H1 (cell line): ENCODE measurements at regions not wholly inside any gene's neighbourhood (a gene's known extent, or its start where the extent isn't known, plus 50 kb on each side); places are given as distances from the start of the nearest gene placed in this dataset.

Experiments used
- CTCF ChIA-PET: fragments of 300-600 bp; sonication (Branson Sonifier 250); formaldehyde crosslinking; loops from one replicate; lab custom pipeline; 2021; ENCODE audit not compliant: partially characterized antibody; lab: Charles Lee
- POLR2A ChIA-PET: fragments of 300-600 bp; sonication (Branson Sonifier 250); formaldehyde crosslinking; loops from one replicate; lab custom pipeline; 2021; ENCODE audit warnings: inconsistent platforms; ENCODE audit not compliant: partially characterized antibody; lab: Charles Lee
- DNase-seq, 2 experiments: peaks; one replicate each; pipeline versions ENCODE4 v3.0.0 to v3.0.0-alpha.2; 2010 to 2022; ENCODE audit warnings: low spot score in 2 of 2, low read depth in 1 of 2, mixed read lengths in 1 of 2
- FAIRE-seq: peaks from 2 replicates; lab custom pipeline; 2011; peaks lifted over from hg19 to GRCh38; lab: Jason Lieb, UNC
- H2AFZ ChIP-seq: 2 replicates; pipeline ENCODE4 v1.8.1; 2012; ENCODE audit warnings: low read length, inconsistent platforms
- H2AK5ac ChIP-seq: 2 replicates; pipeline ENCODE4 v1.6.1; 2013; ENCODE audit warnings: low read depth, low read length
- H2BK120ac ChIP-seq: replicated peaks from 2 replicates; pipeline ENCODE3; 2013; ENCODE audit warnings: low read depth, low read length, inconsistent platforms
- H2BK12ac ChIP-seq: 2 replicates; pipeline ENCODE4 v1.6.1; 2013; ENCODE audit warnings: low read depth, low read length
- H2BK15ac ChIP-seq: 2 replicates; pipeline ENCODE4 v1.6.1; 2013; ENCODE audit warnings: low read length
- H2BK20ac ChIP-seq: 2 replicates; pipeline ENCODE4 v1.6.1; 2013; ENCODE audit warnings: low read length
- H2BK5ac ChIP-seq: 2 replicates; pipeline ENCODE4 v1.6.1; 2013; ENCODE audit warnings: low read depth, low read length
- H3K14ac ChIP-seq: 2 replicates; pipeline ENCODE4 v1.6.1; 2013; ENCODE audit warnings: inconsistent platforms; ENCODE audit not compliant: insufficient read length
- H3K18ac ChIP-seq: 2 replicates; pipeline ENCODE4 v1.6.1; 2013; ENCODE audit warnings: low read length; ENCODE audit errors: extremely low read depth
- H3K23ac ChIP-seq: 2 replicates; pipeline ENCODE4 v1.6.1; 2013; ENCODE audit warnings: inconsistent platforms; ENCODE audit not compliant: insufficient read length
- H3K23me2 ChIP-seq: 2 replicates; pipeline ENCODE4 v1.6.1; 2013; ENCODE audit warnings: low read depth, low read length
- H3K27ac ChIP-seq: 2 replicates; pipeline ENCODE4 v1.6.1; 2011; ENCODE audit warnings: low read depth, low read length, inconsistent platforms
- H3K27me3 ChIP-seq, 4 experiments: replicated peaks in 1 of 4; 1 replicate in 1 of 4; 2 replicates in 3 of 4; pipeline versions ENCODE4 v1.6.1 to v1.8.1; 2011 to 2013; ENCODE audit warnings: low read length in 3 of 4, mild to moderate bottlenecking in 3 of 4, inconsistent platforms in 2 of 4, mixed read lengths in 2 of 4, moderate library complexity in 1 of 4; ENCODE audit not compliant: control insufficient read depth in 3 of 4, insufficient read depth in 3 of 4; ENCODE audit errors: extremely low read depth in 1 of 4
- H3K36me3 ChIP-seq, 4 experiments: 2 replicates each; pipeline versions ENCODE4 v1.6.1 to v1.8.1; 2011 to 2013; ENCODE audit warnings: mild to moderate bottlenecking in 4 of 4, low read length in 3 of 4, moderate library complexity in 2 of 4, control low read depth in 1 of 4, inconsistent platforms in 1 of 4; ENCODE audit not compliant: insufficient read depth in 4 of 4, control insufficient read depth in 2 of 4
- H3K4ac ChIP-seq: replicated peaks from 2 replicates; pipeline ENCODE3; 2013; ENCODE audit warnings: low read length, low read depth, mixed read lengths, inconsistent platforms; ENCODE audit not compliant: insufficient read length
- H3K4me1 ChIP-seq, 4 experiments: replicated peaks in 1 of 4; 1 replicate in 1 of 4; 2 replicates in 3 of 4; pipeline versions ENCODE4 v1.6.1 to v1.8.1; 2011 to 2013; ENCODE audit warnings: low read length in 3 of 4, inconsistent platforms in 2 of 4, mixed read lengths in 1 of 4; ENCODE audit not compliant: insufficient read depth in 4 of 4, control insufficient read depth in 3 of 4
- H3K4me2 ChIP-seq, 2 experiments: 2 replicates each; pipeline versions ENCODE4 v1.6.1 to v1.8.1; 2011 to 2013; ENCODE audit warnings: low read depth in 2 of 2, low read length in 2 of 2, control low read depth in 1 of 2, inconsistent platforms in 1 of 2, mild to moderate bottlenecking in 1 of 2; ENCODE audit not compliant: insufficient read depth in 1 of 2
- H3K4me3 ChIP-seq, 4 experiments: fragments of 200-600, 300-600 bp in 1 of 4; sonication (generic), shearing (Covaris generic), sonication (Bioruptor Twin) in 1 of 4; 2 replicates each; pipeline versions ENCODE4 v1.5.1 to v1.8.1; 2011 to 2016; ENCODE audit warnings: low read length in 4 of 4, low read depth in 3 of 4, control low read depth in 2 of 4, inconsistent platforms in 2 of 4, mild to moderate bottlenecking in 2 of 4, mixed read lengths in 1 of 4, moderate library complexity in 1 of 4; ENCODE audit not compliant: insufficient read depth in 2 of 4; ENCODE audit errors: extremely low read depth in 1 of 4
- H3K56ac ChIP-seq: replicated peaks from 2 replicates; pipeline ENCODE3; 2013; ENCODE audit warnings: low read depth, mild to moderate bottlenecking, mixed read lengths, low read length, inconsistent platforms; ENCODE audit not compliant: insufficient read length
- H3K79me1 ChIP-seq: 2 replicates; pipeline ENCODE4 v1.6.1; 2013; ENCODE audit warnings: low read depth, low read length, control low read depth
- H3K79me2 ChIP-seq, 2 experiments: 2 replicates each; pipeline versions ENCODE4 v1.6.1 to v1.8.1; 2012 to 2013; ENCODE audit warnings: low read length in 2 of 2, mild to moderate bottlenecking in 2 of 2, inconsistent platforms in 1 of 2; ENCODE audit not compliant: insufficient read depth in 2 of 2, control insufficient read depth in 1 of 2
- H3K9ac ChIP-seq, 4 experiments: replicated peaks in 1 of 4; 1 replicate in 1 of 4; 2 replicates in 3 of 4; pipeline versions ENCODE4 v1.6.1 to v1.8.1; 2011 to 2013; ENCODE audit warnings: low read depth in 3 of 4, low read length in 3 of 4, control low read depth in 2 of 4, mild to moderate bottlenecking in 2 of 4, moderate library complexity in 2 of 4, inconsistent platforms in 1 of 4; ENCODE audit errors: extremely low read depth in 1 of 4
- H3K9me3 ChIP-seq, 2 experiments: 2 replicates each; pipeline versions ENCODE4 v1.6.1 to v1.8.1; 2012 to 2013; ENCODE audit warnings: mild to moderate bottlenecking in 2 of 2, moderate library complexity in 2 of 2, control low read depth in 1 of 2, inconsistent platforms in 1 of 2, low read depth in 1 of 2, low read length in 1 of 2, mixed read lengths in 1 of 2; ENCODE audit not compliant: insufficient read depth in 2 of 2
- H4K20me1 ChIP-seq, 2 experiments: replicated peaks in 1 of 2; 2 replicates each; pipeline versions ENCODE3 to v1.8.1; 2011 to 2013; ENCODE audit warnings: inconsistent platforms in 2 of 2, low read length in 2 of 2, mild to moderate bottlenecking in 1 of 2; ENCODE audit not compliant: insufficient read depth in 2 of 2, control insufficient read depth in 1 of 2
- H4K5ac ChIP-seq: 2 replicates; pipeline ENCODE4 v1.6.1; 2013; ENCODE audit warnings: low read length, low read depth, mixed read lengths, inconsistent platforms; ENCODE audit not compliant: insufficient read length
- H4K8ac ChIP-seq: 2 replicates; pipeline ENCODE4 v1.8.0; 2013; ENCODE audit warnings: mild to moderate bottlenecking, moderate library complexity, low read length, inconsistent platforms; ENCODE audit not compliant: insufficient read depth; ENCODE audit errors: extremely low read depth
- H4K91ac ChIP-seq: replicated peaks from 2 replicates; pipeline ENCODE3; 2013; ENCODE audit warnings: low read length, mixed read lengths, inconsistent platforms; ENCODE audit not compliant: insufficient read length
- BRCA1 ChIP-seq: IDR thresholded peaks from 2 replicates; pipeline ENCODE4 v1.6.1; 2012; ENCODE audit warnings: low read depth, low read length, improper control_type of control experiment
- HDAC6 ChIP-seq: IDR thresholded peaks from one replicate; pipeline ENCODE4 v1.7.1; 2012; ENCODE audit warnings: low read depth, mild to moderate bottlenecking, inconsistent platforms, low read length, moderate library complexity
- KDM5A ChIP-seq: fragments of 200-600 bp; IDR thresholded peaks from 2 replicates; pipeline ENCODE4 v1.7.1; 2012; ENCODE audit warnings: mild to moderate bottlenecking, low read length, inconsistent platforms, mixed read lengths
- RAD21 ChIP-seq, 2 experiments: IDR thresholded peaks in 1 of 2; conservative IDR thresholded peaks in 1 of 2; 2 replicates each; pipeline ENCODE4 v1.6.1; 2011; ENCODE audit warnings: low read depth in 2 of 2, low read length in 2 of 2, improper control_type of control experiment in 1 of 2, inconsistent platforms in 1 of 2, mild to moderate bottlenecking in 1 of 2, moderate library complexity in 1 of 2
- RBBP5 ChIP-seq: IDR thresholded peaks from 2 replicates; pipeline ENCODE4 v1.7.1; 2012; ENCODE audit warnings: low read depth, mild to moderate bottlenecking, inconsistent platforms, low read length, moderate library complexity, borderline replicate concordance
- SP4 ChIP-seq: IDR thresholded peaks from 2 replicates; pipeline ENCODE4 v1.6.1; 2012; ENCODE audit warnings: low read length, inconsistent platforms
- SUZ12 ChIP-seq: fragments of 200-600 bp; sonication (generic); IDR thresholded peaks from 2 replicates; pipeline ENCODE4 v1.6.1; 2012; ENCODE audit warnings: mild to moderate bottlenecking, inconsistent platforms, low read length, moderate library complexity, mixed read lengths
- WGBS, 2 experiments: shearing (Covaris generic) in 1 of 2; methylation state at CpG; one replicate each; pipeline versions ENCODE4 v1.1.6 to v1.1.7; 2013 to 2015; ENCODE audit warnings: low lambda C conversion rate in 2 of 2, mixed read lengths in 2 of 2, inconsistent platforms in 1 of 2, low coverage in 1 of 2, missing lambda C conversion rate in 1 of 2; ENCODE audit not compliant: insufficient replicate concordance in 2 of 2, insufficient coverage in 1 of 2, insufficient read length in 1 of 2; ENCODE audit errors: extremely low coverage in 1 of 2, missing lambda C conversion rate in 1 of 2; 5-methylcytosine and 5-hydroxymethylcytosine counted together

- H3K36me3 ChIP-seq = no peaks in the 10 kb centered on the region
- H3K56ac ChIP-seq = no peak overlapping the region
- no peaks in the 10 kb centered on the region for H3K27me3 ChIP-seq
- no peaks in the 10 kb centered on the region for H3K23me2 ChIP-seq
- no peaks in the 10 kb centered on the region for H3K79me2 ChIP-seq
- H2AFZ ChIP-seq = no peak overlapping the region
- no peaks in the 10 kb centered on the region for H3K79me1 ChIP-seq
- no peak overlapping the region for H3K4me2 ChIP-seq
- H3K27ac ChIP-seq = no peak overlapping the region
- H2BK120ac ChIP-seq = no peak overlapping the region
- H3K4me1 ChIP-seq = no peaks in the 10 kb centered on the region
- ChIA-PET CTCF (no interaction called here), POLR2A (no interaction called here)
- FAIRE-seq (no peak), DNase-seq (no peak)
- H3K9ac ChIP-seq = no peak overlapping the region
- H4K5ac ChIP-seq = no peak overlapping the region
- H3K14ac ChIP-seq = no peak overlapping the region
- H4K8ac ChIP-seq = no peak overlapping the region
- H3K4ac ChIP-seq = no peak overlapping the region
- H2BK5ac ChIP-seq = no peak overlapping the region
- no peak overlapping the region for H3K18ac ChIP-seq
- H4K20me1 ChIP-seq = no peaks in the 10 kb centered on the region
- H2BK20ac ChIP-seq = no peak overlapping the region
- H3K4me3 ChIP-seq = no peak overlapping the region
- no peak overlapping the region for H4K91ac ChIP-seq
- H2AK5ac ChIP-seq = no peak overlapping the region
- no peak overlapping the region for H2BK15ac ChIP-seq
- 79% methylated on average over 1 of the region's 1 CpG; no CpG with 5 or more reads in 1 of the 2 experiments for WGBS, 2 experiments
- H3K23ac ChIP-seq = no peak overlapping the region
- no peak overlapping the region for H2BK12ac ChIP-seq
- no peaks in the 10 kb centered on the region for H3K9me3 ChIP-seq
- TF ChIP-seq RBBP5 = no peak
- TF ChIP-seq SP4 = no peak
- no peak for TF ChIP-seq SUZ12
- TF ChIP-seq KDM5A = no peak
- no peak for TF ChIP-seq HDAC6
- no peak for TF ChIP-seq RAD21 (IDR thresholded peaks at IDR 0.05 in 1 of 2, conservative IDR thresholded peaks at IDR 0.05 in 1 of 2; ENCODE audit: low read depth in 2 of 2, low read length in 2 of 2)
- no peak for TF ChIP-seq BRCA1
Measured at GRCh38 chr10:22784668-22785067, 70.3 kb upstream of the PIP4K2A start.
